GM19468 (cell line): ENCODE measurements at regions not wholly inside any gene's neighbourhood (a gene's known extent, or its start where the extent isn't known, plus 50 kb on each side); places are given as distances from the start of the nearest gene placed in this dataset.
"Not testable (repeated sequence)": the region's sequence is repeated elsewhere in the genome, so short reads cannot be mapped to it uniquely, and the experiment has no call there.

Experiments
- ATAC-seq: cut with Tn5 transposase; IDR thresholded peaks from one replicate; pipeline ENCODE4 v1.9.1; 2021; ENCODE audit warnings: mild to moderate bottlenecking, moderate library complexity, moderate number of reproducible peaks; ENCODE audit not compliant: unreplicated experiment; ENCODE audit errors: extremely low read depth

DNA sequence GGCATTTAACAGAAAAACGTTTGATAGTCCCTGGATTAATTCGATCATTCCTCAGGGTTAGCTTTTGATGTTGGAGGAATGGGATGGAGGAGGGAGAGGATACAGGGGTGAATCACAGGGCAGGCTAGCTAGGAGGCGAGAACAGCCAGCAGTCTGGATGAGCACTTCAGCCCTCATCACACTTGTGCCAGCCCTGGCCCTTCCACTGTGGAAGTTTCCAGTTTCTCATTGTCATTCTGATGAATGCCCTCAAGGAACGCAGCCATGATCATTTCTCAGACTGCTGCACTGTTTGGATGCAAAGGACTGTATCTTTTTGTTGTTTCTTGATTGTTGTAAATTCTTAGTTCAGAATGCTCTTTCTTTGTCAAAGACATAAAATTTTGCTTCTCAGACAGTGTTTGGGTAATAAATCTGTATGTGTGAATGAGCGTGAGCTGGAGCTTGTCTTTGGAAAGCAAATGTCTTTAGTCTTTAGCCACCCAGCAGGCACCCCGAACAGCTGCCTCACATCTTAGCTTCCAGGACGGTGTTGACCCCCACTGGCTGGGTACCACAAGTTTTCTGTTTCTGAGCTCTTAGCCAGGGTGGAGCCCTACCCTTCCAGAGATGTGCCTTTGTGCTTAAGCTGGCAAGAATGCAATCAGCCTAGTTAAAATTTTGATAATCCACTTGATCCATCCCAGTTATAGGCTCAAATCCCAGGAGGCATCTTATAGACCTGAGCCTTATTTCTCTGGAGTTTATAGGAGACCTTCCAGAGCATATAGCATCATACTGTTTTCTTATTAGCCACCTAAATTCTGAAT lies 121.1 kb downstream of the PDCD6IP start:
- no peak for ATAC-seq

DNA sequence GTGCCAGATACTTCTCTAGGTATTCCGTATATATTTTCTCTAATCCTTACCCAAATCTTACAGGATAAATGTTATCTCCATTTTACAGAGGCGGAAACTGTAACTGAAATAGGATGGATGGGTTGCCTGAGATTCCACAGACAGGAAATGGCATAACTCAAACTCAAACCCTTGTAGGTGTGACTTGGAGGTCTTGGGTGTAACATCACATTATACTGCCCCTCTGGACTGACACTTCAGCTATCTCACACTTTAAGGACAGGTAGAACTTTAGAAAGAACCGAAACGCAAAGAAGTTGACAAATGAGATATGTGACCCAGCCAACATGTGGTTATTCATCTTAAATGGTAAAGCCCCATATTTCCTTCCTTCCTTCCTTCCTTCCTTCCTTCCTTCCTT lies 122.1 kb downstream of the PDCD6IP start:
- no peak for ATAC-seq

DNA sequence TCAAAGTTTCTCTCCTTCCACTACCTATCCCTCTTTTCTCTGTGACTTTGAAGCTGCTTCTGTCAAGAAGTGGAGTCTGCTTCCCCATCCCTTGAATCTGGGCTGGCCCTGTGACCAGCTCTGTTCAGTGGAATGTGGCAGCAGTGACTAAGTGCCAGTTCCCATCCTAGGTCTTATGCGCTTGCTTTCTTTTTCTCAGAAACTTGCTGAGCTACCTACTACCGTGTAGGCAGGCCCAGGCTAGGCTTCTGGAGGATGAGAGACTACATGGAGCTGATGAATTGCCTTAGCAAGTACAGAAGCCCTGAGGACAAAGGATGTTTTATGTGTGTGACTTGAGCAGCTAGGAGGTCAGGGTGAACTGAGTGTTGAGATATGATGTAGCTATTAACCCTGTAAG lies 123.2 kb downstream of the PDCD6IP start:
- ATAC-seq: no peak

DNA sequence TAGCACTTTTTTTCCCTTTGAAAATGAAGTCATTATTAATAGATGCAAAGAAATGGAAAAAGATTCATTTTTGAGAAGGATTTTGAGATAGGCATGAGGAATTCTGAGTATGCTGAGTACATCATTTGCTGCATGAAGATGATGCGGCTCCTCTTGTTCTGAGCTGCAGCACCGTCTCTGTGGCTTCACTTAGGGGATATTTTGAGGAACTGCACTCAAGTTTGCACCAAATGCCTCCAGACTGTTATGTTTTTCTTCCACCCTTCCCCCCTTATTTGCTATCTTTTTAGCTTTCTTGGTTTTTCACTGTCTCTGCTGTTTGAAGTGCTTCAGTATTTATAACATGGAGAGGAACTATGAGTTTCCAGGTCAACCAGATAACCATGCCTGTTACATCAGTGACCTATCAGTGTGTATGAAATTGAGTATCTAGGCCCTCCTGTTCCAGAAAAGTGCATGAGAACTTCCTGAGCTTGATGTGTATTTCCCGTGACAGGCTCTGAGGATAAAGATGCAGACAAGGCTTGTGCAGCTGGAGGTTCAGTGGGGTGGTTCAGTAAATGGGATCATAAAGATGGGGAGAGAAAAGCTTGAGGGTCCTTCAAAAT lies 128.7 kb downstream of the PDCD6IP start:
- ATAC-seq: no peak

DNA sequence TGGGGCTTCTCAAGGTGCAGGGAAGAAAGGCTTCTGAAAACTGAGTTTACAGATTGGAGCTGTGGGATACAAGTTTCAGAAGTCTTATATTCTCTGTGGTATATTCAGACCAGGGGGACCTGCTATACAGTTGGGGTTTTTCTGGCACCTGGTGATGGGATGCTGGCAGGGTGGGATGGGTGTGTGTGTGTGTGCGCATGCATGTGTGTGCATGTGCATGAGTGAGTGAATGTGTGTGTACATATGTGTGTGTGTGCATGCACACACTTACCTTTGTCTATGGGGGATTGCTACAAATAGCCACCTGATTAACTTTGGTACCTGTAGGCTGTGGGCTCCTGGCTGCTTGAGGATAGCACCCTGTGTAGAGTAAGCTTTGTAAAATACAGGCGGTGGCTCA lies 131.4 kb downstream of the PDCD6IP start:
- ATAC-seq: no peak

DNA sequence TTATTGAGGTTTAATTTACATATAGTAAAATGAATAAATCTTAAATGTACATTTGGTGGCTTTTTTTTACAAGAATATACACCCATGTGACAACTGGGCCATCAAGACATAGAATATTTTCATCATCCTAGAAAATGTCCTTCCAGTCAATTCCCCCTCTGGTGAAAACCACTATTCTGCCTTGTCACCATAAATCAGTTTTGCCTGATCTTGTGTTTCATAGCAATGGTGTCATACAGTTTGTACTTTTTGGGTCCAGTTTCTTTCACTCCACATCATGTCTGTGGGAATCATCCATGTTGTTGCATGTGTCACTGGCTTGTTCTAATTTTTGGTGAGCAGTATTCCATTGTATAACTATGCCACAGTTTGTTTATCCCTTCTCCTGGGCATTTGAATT lies 133.1 kb downstream of the PDCD6IP start:
- no peak for ATAC-seq

DNA sequence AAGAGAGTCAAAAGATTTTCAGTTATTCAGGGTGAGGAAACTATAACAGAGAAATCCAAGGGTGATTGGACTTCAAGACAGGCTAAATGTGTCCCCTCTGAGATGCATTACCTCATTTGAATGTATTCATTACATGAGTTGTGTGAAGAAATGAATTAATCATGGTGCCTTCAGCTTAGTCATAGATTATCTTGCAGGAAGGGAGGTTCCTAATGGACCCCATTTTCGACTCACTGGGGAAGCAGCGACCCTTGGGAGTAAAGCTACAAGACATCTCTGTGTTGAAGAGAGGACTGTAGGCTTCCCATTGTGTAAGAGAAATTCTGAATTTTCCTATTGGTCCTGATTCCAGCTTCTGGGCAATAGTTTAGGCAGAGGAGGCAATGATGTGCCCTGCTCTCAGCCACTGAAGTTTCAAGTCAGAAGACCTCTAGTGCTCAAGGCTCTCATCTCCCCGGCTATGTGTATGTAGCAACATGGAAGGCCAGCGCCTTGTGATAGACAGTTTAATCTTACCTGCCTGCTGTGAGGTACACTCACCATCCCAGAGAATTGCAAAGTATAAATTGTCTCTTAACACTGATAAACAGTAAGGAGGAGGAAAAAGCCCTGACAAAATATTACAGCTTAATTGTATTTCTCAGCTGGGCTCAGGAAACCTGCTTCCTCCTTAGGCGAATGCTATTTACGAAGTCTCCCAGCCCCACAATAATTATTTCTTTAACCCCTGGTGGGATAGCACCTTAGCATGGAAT lies 133.8 kb downstream of the PDCD6IP start:
- no peak for ATAC-seq

DNA sequence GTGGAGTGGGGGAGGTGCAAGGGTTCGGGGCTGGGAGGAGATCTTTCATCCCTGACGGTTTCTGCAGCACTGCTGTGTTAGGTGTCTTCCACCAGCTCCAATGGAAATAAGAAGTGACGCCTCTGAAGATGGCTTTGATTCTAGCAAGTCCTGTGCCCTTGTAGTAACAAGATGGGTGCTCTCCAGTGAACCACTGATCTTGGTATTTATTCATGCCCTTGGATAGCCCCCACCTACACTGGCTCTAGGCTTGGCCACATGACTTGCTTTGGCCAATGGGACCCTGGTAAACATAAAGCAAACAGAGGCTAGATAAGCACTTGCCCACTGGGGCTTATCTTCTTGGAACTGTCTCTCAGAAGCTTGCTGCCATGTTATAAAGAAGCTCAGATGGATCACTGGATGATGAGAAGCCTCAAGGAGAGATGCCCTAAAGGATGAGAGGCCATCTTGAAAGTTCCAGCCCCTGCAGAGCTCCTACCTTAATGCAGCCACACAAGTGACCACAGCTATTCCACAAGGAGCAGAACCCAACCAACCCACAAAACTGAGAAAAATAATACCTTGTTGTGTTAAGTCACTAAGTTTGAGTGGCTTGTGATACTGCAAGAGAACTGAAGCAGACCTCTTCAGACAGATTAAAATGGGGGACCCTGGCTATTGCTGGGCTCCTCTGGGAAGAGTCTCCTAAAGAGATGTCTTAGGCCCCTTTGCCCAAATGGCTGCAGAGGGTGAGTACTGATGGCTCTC lies 137.9 kb downstream of the PDCD6IP start:
- ATAC-seq: no peak

DNA sequence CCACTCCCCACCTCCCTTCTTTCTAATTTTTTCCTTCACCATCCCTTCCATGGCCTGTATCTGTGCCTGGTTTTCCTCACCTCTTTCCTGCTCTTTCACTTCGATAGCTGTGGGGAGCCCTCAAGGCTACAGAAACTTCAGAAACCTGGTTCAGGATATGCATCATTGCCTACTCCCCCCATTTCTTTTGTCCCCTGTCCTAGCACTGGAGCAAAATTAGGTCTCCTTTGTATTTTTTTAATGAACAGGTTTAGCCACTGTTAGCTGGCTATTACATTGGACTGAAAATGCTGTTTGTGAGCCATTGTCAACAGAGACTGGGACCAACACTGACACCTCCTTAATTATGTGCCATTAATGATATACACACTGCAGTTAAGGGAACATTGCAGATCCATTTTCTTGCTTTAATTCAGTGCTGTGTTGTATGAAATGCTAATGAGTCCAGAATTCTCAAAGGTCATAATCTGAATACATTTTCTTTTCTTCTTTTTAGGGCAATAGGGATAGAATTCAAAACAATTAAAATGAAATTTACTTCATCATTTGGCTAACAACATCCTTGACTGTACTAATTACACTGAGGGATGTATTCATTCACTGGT lies 138.6 kb downstream of the PDCD6IP start:
- no peak for ATAC-seq

DNA sequence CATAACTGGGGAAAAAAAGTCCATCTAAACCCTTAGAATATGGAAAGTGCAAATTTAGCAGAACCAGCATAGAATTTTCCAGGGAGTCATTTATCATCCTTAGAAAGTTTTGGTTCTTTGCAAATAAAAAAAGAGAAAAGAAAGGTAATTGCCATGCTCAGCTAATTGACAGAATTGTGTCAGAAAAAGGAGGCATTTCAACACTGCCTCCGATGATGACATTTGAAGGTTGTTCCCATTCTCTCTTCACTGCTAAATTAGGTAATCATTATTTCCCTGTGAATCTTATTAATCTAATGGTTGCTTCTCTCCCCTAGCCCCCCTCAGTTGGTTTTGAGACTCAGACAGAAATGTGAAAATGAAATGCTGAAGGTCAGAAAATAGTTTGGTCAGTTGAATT lies 139.2 kb downstream of the PDCD6IP start:
- no peak for ATAC-seq

DNA sequence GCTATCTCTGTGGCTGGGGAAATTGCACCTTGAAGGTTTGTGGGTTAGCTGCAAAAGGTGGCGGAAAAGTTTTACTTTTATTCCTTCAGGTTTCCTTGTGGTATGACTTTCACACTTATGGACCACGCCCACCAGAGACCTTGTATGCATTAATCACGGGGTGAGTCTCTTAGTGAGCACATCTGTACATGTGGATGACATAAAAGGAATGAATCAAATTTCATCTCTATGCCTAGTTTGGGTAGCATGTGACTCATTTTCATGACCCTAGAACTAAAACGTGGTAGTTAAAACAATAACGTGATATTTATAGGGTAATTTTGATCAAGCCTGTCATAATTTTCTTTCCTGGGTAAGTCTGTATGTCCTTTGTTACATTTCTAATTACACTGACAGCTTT lies 141.7 kb downstream of the PDCD6IP start:
- ATAC-seq: no peak

DNA sequence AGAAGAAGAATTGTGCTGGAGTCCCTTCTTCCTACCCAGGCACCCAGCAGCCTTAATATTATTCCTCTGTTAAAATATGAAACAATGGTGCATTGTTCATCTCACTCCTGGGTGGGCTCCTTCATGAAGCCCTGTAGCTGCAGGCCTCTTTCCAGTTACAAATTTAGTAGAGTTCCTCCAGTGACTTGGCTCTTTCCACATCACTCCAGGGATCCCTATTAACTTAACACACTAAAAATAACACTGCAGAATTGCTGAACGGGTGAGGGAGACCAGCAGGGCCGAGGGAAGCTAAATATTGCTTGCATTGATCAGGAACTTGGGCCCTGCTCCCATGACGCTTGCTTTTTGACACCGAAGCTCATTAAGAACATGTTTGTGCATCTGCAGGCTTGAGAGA lies 142.3 kb downstream of the PDCD6IP start:
- no peak for ATAC-seq

DNA sequence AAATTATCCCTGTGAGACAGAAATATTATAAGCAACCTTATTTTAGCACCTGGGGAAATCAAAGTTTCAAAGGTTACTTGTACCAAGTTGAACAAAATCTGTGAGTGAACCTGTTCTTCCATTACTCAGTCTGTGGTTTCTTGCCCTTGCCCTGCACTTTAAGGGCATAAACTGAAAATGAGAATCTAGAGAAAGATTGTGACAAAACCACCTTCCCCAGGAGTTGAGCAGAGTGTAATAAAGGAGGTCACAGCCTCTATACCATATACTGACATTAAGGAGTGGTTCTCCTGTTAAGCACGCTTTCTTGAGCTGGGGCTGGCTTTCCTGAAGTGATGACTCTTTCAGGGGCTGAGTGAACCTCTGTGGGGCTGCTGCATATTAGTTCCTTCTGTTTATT lies 143.4 kb downstream of the PDCD6IP start:
- peak; percentile 57 for ATAC-seq

DNA sequence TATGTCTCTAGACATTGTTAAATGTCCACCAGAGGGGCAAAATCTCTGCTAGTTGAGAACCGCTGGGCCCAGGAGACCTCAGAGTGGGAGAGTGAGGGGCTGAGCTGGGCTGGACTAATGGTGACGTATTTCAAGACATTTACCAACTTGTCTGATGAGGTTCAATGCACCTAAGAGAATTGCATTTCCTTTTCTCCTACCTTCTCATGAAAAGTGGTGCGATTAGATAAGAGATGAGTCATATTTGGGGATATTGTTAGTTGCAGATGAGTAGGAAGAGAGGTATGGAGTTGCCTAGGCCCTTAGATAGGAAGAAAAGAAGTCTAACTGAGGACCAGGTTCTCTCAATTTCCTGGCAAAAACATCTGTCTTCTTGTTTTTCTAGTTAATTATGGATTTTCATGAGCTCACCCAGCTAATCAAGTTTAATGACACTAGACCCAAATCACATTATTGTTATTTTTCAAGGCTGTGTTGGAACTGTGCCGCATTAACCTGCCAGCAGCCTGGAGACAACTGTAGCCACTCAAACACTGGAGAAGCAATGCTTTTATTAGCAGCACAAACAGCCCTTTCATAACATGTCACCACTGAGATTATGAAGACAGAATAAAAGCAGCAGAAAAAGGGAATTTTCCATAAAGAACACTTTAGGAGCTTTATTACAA lies 144.2 kb downstream of the PDCD6IP start:
- no peak for ATAC-seq

DNA sequence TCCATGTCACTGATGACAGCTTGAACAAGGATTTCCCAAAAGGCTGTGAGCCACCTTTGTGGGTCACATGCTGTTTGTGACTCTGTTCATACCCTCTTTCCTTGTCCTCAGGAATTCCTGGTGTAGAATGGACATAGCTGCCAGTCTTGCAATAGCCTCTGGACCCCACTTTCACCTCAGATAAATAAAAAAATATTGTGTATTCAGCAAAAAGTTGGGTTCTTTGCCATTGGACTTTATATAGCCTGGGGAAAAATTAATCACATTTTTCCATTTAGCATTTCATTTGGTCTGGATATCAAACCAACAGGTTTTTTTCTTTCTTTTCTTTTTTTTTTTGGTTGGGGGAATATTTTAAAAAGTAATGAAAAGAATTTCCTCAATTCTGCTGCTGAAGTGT lies 144.8 kb downstream of the PDCD6IP start:
- ATAC-seq: no peak

DNA sequence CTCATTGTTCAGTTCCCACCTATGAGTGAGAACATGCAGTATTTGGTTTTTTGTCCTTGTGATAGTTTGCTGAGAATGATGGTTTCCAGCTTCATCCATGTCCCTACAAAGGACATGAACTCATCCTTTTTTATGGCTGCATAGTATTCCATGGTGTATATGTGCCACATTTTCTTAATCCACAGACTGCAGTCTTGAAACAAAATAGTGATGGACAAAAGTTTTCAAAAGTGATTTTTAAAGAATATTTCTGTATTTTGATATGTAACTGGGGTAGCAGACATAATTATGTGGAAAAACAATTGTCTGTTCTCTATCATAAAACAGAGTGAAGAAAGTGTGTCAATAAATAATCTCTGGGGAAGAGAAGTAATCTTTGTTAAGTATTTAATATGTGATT lies 148.2 kb downstream of the PDCD6IP start:
- ATAC-seq: not testable (repeated sequence)

DNA sequence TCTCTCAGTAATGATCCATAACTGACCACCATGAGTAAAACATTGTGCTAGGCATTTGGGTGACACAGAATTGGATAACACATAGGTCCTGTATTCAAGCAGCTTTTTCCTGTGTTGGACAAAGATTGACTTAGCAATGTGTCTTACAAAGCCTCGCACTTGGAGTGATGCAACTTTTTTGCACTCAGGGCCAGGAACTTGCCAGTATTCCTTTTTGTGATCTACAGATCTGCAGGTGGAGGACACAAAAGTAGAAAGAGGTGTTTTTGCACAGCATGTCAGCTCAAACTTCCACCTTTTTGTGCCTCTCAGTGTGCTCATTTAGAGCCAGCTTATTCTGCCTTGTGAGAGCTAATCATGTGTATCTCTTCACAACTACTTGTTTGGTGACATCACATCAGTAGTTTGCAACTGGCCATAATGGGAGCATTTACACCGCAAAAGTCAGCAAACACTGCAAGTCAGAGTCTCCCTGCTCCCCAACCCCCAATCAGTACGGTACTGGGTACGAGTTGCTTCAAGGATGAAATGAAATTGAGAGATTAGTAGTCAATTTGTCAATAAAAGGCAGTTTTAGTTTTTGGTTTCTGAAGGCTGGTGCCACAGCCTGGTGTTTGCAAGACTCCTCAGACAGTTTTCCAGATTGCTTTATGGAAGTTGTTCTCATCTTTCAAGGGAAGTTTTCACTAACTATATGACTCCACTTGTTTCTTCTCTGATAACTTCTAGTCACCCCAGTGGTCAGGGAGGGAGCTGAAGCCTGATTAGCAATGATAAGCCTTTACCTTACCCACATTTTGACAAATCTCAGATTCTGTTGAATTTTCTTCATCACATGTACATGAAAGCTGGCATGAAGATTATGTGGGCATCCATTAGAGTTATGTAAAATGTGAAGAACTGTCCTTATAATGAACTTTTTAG lies 149.1 kb downstream of the PDCD6IP start:
- ATAC-seq: no peak

DNA sequence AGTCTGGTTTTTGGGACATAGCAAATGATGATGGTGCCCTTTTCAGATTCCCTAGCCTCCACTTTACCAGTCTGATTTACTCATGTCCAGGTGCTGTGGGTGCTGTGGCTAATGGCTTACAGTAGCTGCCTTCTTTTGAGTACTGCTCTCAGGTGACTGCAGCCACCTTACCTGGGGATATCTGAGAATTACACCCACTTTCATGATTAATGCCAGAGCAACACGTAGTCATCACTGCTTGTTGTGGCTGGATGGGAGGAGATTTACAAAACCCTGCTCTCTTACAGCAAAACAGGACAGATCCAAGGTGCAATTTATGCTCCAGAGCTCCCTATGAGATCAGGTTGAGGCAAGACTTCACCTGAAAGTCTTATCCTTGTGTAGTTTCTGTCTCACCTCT lies 150.6 kb downstream of the PDCD6IP start:
- no peak for ATAC-seq

DNA sequence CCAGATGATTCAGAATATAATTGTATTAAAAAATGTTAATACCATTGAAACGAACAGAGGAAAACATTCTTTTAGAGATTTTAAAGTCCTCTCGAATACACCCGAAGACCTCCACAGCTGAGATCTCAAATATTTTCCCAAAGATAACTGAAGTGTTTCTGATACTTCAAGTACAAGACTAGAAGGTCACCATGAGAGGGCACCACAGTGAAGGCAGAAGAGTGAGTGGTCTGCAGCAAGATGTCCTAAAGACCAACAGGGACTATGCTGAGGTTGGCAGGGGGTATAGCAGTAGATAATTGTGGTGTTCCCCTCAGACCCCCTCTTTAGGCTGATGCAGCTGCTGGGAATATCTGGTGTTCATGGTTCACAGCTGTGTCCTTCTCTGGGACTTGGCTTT lies 156.5 kb downstream of the PDCD6IP start:
- ATAC-seq: no peak
